ENCODE measurements at regions not wholly inside any gene's neighbourhood (a gene's known extent, or its start where the extent isn't known, plus 50 kb on each side); places are given as distances from the start of the nearest gene placed in this dataset.

DNA sequence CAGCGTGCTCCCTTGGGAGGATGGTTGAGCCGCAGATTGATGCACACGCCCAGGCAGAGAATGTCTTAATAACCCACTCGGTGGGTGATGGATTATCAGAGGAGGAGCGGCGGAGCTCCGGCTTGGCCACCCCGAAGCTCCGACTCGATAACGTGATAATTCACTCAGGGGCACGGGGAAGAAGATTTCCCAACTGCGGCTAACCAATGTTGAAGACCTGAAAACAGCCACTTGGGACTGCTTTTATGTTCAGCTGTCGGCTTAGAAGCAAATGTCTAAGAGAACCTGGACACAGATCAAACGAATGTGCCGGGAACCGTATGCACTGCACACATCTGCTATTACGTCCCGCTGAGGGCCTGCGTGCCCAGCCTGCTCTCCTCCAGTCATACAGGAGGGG lies 206.8 kb upstream of the CADM1 start:
- peaks cover 0 to 2% (median 0%) of the 10 kb centered on the region in 3 donors for H3K27me3 ChIP-seq
- no peak overlapping the region for H3K27ac ChIP-seq
- no peak overlapping the region for H3K4me3 ChIP-seq
- WGBS, 2 donors, result 90 to 92% methylated on average over 20 of the region's 20 CpGs
- no peaks in the 10 kb centered on the region for H3K36me3 ChIP-seq
- H3K4me1 ChIP-seq, result peaks cover 0 to 12% (median 5%) of the 10 kb centered on the region in 4 donors
- TF ChIP-seq CTCF (IDR thresholded peaks at IDR 0.05), result no peak
- DNase-seq, result peak; percentile 17
- intact Hi-C loops (cut with DNase I), result no loop called here
- H3K9me3 ChIP-seq, result no peaks in the 10 kb centered on the region

DNA sequence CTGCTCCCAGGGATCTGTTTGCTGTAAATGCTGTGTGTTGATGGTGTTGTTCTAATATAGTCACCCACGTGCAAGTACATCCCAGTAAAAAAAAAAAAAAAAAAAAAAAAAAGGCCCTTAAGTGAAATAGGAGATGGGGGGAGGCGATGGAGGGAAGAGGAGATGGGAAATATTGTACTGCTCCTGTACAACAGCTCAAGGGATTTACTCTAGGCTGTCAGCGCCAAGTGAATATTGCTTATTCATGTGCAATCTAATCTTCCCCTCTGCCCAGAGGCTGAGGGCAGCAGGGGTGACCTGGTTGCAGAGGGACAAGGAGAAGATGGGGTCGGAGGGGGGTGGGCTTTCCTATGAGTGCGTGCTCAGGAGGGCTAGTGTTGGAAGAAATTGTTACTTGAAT lies 206.2 kb upstream of the CADM1 start:
- H3K4me1 ChIP-seq, result peaks cover 0 to 12% (median 5%) of the 10 kb centered on the region in 4 donors
- no peaks in the 10 kb centered on the region for H3K9me3 ChIP-seq
- H3K4me3 ChIP-seq, result no peak overlapping the region
- H3K36me3 ChIP-seq, result no peaks in the 10 kb centered on the region
- H3K27ac ChIP-seq, result no peak overlapping the region
- intact Hi-C loops (cut with DNase I), result no loop called here
- no peaks in the 10 kb centered on the region for H3K27me3 ChIP-seq
- WGBS, 2 donors, result 70 to 79% methylated on average over 5 of the region's 5 CpGs
- DNase-seq, result peak; percentile 43
- TF ChIP-seq CTCF (IDR thresholded peaks at IDR 0.05) (no peak), POLR2AphosphoS5 (IDR thresholded peaks at IDR 0.05) (no peak), EP300 (IDR thresholded peaks at IDR 0.05) (no peak), POLR2A (IDR thresholded peaks at IDR 0.05) (no peak)

- no peak overlapping the region for H3K27ac ChIP-seq
- WGBS, 2 donors, result 51 to 73% methylated on average over 8 of the region's 8 CpGs
- H3K4me3 ChIP-seq, result no peak overlapping the region
- no peaks in the 10 kb centered on the region for H3K9me3 ChIP-seq
- intact Hi-C loops (cut with DNase I), result loop anchor here (10.0 kb wide), 1 partner anchor 204 kb away; the partner anchor contains the start of gene CADM1
- TF ChIP-seq CTCF (IDR thresholded peaks at IDR 0.05), result no peak
- no peak for TF ChIP-seq POLR2AphosphoS5 (IDR thresholded peaks at IDR 0.05)
- no peak for TF ChIP-seq POLR2A (IDR thresholded peaks at IDR 0.05)
- TF ChIP-seq EP300 (IDR thresholded peaks at IDR 0.05), result no peak
- H3K36me3 ChIP-seq, result no peaks in the 10 kb centered on the region
- DNase-seq, result peak; percentile 4
- H3K27me3 ChIP-seq, result no peaks in the 10 kb centered on the region
- H3K4me1 ChIP-seq, result peaks cover 0 to 12% (median 5%) of the 10 kb centered on the region in 4 donors
These were observed 205.1 kb upstream of the CADM1 start for GRCh38 chr11:115709297-115709696.

GRCh38 chr11:115707180-115707905 lies 203.1 kb upstream of the CADM1 start:
- Histone ChIP-seq H3K36me3 (no peaks in the 10 kb centered on the region), H3K4me3 (no peak overlapping the region), H3K9me3 (no peaks in the 10 kb centered on the region), H3K4me1 (peaks cover 0 to 12% (median 5%) of the 10 kb centered on the region in 4 donors), H3K27me3 (no peaks in the 10 kb centered on the region), H3K27ac (peak overlapping the region in 1 of 4 donors; percentile 44)
- intact Hi-C loops (cut with DNase I), result loop anchor here (10.0 kb wide), 1 partner anchor 203 kb away; the partner anchor contains the start of gene CADM1
- 58 to 77% methylated on average over 4 of the region's 4 CpGs for WGBS, 2 donors
- no peak for TF ChIP-seq POLR2AphosphoS5 (IDR thresholded peaks at IDR 0.05)
- no peak for TF ChIP-seq POLR2A (IDR thresholded peaks at IDR 0.05)
- TF ChIP-seq CTCF (IDR thresholded peaks at IDR 0.05), result no peak
- TF ChIP-seq EP300 (IDR thresholded peaks at IDR 0.05), result no peak
- peak; percentile 40 for DNase-seq
